Activated CD4-positive, alpha-beta memory T cell treated with anti-CD3 and anti-CD28 coated beads, Interleukin-2, amount 10 ng/mL, durations not matched to agents 7 days and 5 days (primary cell): ENCODE measurements at regions not wholly inside any gene's neighbourhood (a gene's known extent, or its start where the extent isn't known, plus 50 kb on each side); places are given as distances from the start of the nearest gene placed in this dataset.

ENCODE experiments used
- CTCF ChIA-PET: fragments of 350-600 bp; sonication (Branson Sonifier 250); formaldehyde crosslinking; loops from one replicate; lab custom pipeline; 2021; ENCODE audit warnings: antibody characterized with exemption, inconsistent platforms; lab: Charles Lee
- POLR2A ChIA-PET: fragments of 350-600 bp; sonication (Branson Sonifier 250); formaldehyde crosslinking; loops from one replicate; lab custom pipeline; 2021; ENCODE audit warnings: antibody characterized with exemption; lab: Charles Lee
- DNase-seq: peaks from one replicate; pipeline ENCODE4 v3.0.0-alpha.2; 2020
- H3K27ac Mint-ChIP-seq: one replicate; pipeline ENCODE4 v1.8.0; 2021; ENCODE audit warnings: mild to moderate bottlenecking, mixed read lengths
- H3K27me3 Mint-ChIP-seq: one replicate; pipeline ENCODE4 v1.8.0; 2021; ENCODE audit warnings: mixed read lengths
- H3K36me3 Mint-ChIP-seq: one replicate; pipeline ENCODE4 v1.8.0; 2021; ENCODE audit warnings: low read depth, mixed read lengths
- H3K4me1 Mint-ChIP-seq: one replicate; pipeline ENCODE4 v1.8.0; 2021; ENCODE audit warnings: mixed read lengths
- H3K4me3 Mint-ChIP-seq: one replicate; pipeline ENCODE4 v1.8.0; 2021; ENCODE audit warnings: mild to moderate bottlenecking, mixed read lengths
- H3K9me3 Mint-ChIP-seq: one replicate; pipeline ENCODE4 v1.8.0; 2021; ENCODE audit warnings: mixed read lengths

GRCh38 chr10:112078003-112078402 is 105.6 kb downstream of the GPAM start:
- Mint-ChIP-seq H3K9me3 (no peaks in the 10 kb centered on the region), H3K4me1 (no peaks in the 10 kb centered on the region), H3K4me3 (no peak overlapping the region), H3K27ac (no peak overlapping the region), H3K27me3 (no peaks in the 10 kb centered on the region), H3K36me3 (no peaks in the 10 kb centered on the region)
- ChIA-PET CTCF (no interaction called here), POLR2A (interaction anchor here (1.0 kb wide), 1 partner anchor 298 kb away, joined by 3 read pairs; no protein-coding TSS in a partner anchor)
- no peak for DNase-seq

GRCh38 chr10:112080231-112080630 is 103.3 kb downstream of the GPAM start:
- ChIA-PET POLR2A (no interaction called here), CTCF (no interaction called here)
- H3K4me3 Mint-ChIP-seq = no peak overlapping the region
- peaks cover 1% of the 10 kb centered on the region for H3K27me3 Mint-ChIP-seq
- no peak overlapping the region for H3K27ac Mint-ChIP-seq
- no peaks in the 10 kb centered on the region for H3K4me1 Mint-ChIP-seq
- no peaks in the 10 kb centered on the region for H3K9me3 Mint-ChIP-seq
- no peaks in the 10 kb centered on the region for H3K36me3 Mint-ChIP-seq
- no peak for DNase-seq

GRCh38 chr10:112082120-112082519 is 101.4 kb downstream of the GPAM start:
- ChIA-PET CTCF (no interaction called here), POLR2A (no interaction called here)
- Mint-ChIP-seq H3K9me3 (no peaks in the 10 kb centered on the region), H3K27me3 (peaks cover 4% of the 10 kb centered on the region), H3K4me1 (no peaks in the 10 kb centered on the region), H3K27ac (no peak overlapping the region), H3K36me3 (no peaks in the 10 kb centered on the region), H3K4me3 (no peak overlapping the region)
- DNase-seq = no peak

GRCh38 chr10:112083472-112083871 is 100.1 kb downstream of the GPAM start:
- no peaks in the 10 kb centered on the region for H3K9me3 Mint-ChIP-seq
- no peaks in the 10 kb centered on the region for H3K36me3 Mint-ChIP-seq
- ChIA-PET CTCF (no interaction called here), POLR2A (no interaction called here)
- no peak for DNase-seq
- H3K27ac Mint-ChIP-seq = no peak overlapping the region
- no peaks in the 10 kb centered on the region for H3K4me1 Mint-ChIP-seq
- H3K27me3 Mint-ChIP-seq = peaks cover 4% of the 10 kb centered on the region
- no peak overlapping the region for H3K4me3 Mint-ChIP-seq

GRCh38 chr10:112087953-112088456 is 95.6 kb downstream of the GPAM start:
- no peak for DNase-seq
- ChIA-PET POLR2A (no interaction called here), CTCF (no interaction called here)
- H3K4me3 Mint-ChIP-seq = no peak overlapping the region
- peaks cover 4% of the 10 kb centered on the region for H3K27me3 Mint-ChIP-seq
- no peaks in the 10 kb centered on the region for H3K36me3 Mint-ChIP-seq
- no peak overlapping the region for H3K27ac Mint-ChIP-seq
- no peaks in the 10 kb centered on the region for H3K4me1 Mint-ChIP-seq
- no peaks in the 10 kb centered on the region for H3K9me3 Mint-ChIP-seq

- DNase-seq = no peak
- Mint-ChIP-seq H3K27me3 (peaks cover 6% of the 10 kb centered on the region), H3K4me1 (no peaks in the 10 kb centered on the region), H3K36me3 (no peaks in the 10 kb centered on the region), H3K4me3 (no peak overlapping the region), H3K9me3 (no peaks in the 10 kb centered on the region), H3K27ac (no peak overlapping the region)
- POLR2A ChIA-PET = no interaction called here
- CTCF ChIA-PET = no interaction called here
Observed at GRCh38 chr10:112091703-112092102, 91.9 kb downstream of the GPAM start.

GRCh38 chr10:112092519-112092918 is 91.0 kb downstream of the GPAM start:
- no peaks in the 10 kb centered on the region for H3K36me3 Mint-ChIP-seq
- no peaks in the 10 kb centered on the region for H3K9me3 Mint-ChIP-seq
- ChIA-PET POLR2A (no interaction called here), CTCF (no interaction called here)
- no peaks in the 10 kb centered on the region for H3K4me1 Mint-ChIP-seq
- H3K4me3 Mint-ChIP-seq = no peak overlapping the region
- DNase-seq = no peak
- H3K27me3 Mint-ChIP-seq = peaks cover 6% of the 10 kb centered on the region
- no peak overlapping the region for H3K27ac Mint-ChIP-seq

- Mint-ChIP-seq H3K36me3 (no peaks in the 10 kb centered on the region), H3K27ac (no peak overlapping the region), H3K27me3 (peaks cover 6% of the 10 kb centered on the region), H3K4me1 (no peaks in the 10 kb centered on the region), H3K9me3 (no peaks in the 10 kb centered on the region), H3K4me3 (no peak overlapping the region)
- no peak for DNase-seq
- ChIA-PET CTCF (no interaction called here), POLR2A (no interaction called here)
Observed at GRCh38 chr10:112094984-112095383, 88.6 kb downstream of the GPAM start.

- H3K27ac Mint-ChIP-seq = no peak overlapping the region
- H3K27me3 Mint-ChIP-seq = peaks cover 6% of the 10 kb centered on the region
- no peaks in the 10 kb centered on the region for H3K9me3 Mint-ChIP-seq
- no peaks in the 10 kb centered on the region for H3K4me1 Mint-ChIP-seq
- H3K36me3 Mint-ChIP-seq = no peaks in the 10 kb centered on the region
- CTCF ChIA-PET = interaction anchor here (1.0 kb wide), 1 partner anchor 42 kb away, joined by 4 read pairs; no protein-coding TSS in a partner anchor
- no peak overlapping the region for H3K4me3 Mint-ChIP-seq
- no peak for DNase-seq
- POLR2A ChIA-PET = no interaction called here
Observed at GRCh38 chr10:112095731-112096130, 87.8 kb downstream of the GPAM start.

GRCh38 chr10:112098682-112099081 is 84.9 kb downstream of the GPAM start:
- Mint-ChIP-seq H3K27me3 (peaks cover 5% of the 10 kb centered on the region), H3K9me3 (no peaks in the 10 kb centered on the region), H3K27ac (no peak overlapping the region), H3K36me3 (no peaks in the 10 kb centered on the region), H3K4me1 (no peaks in the 10 kb centered on the region), H3K4me3 (no peak overlapping the region)
- ChIA-PET CTCF (interaction anchor here (1.3 kb wide), 1 partner anchor 38 kb away, joined by 3 read pairs; no protein-coding TSS in a partner anchor), POLR2A (no interaction called here)
- DNase-seq = no peak
